Smooth muscle cell (in vitro differentiated cells): ENCODE measurements at regions not wholly inside any gene's neighbourhood (a gene's known extent, or its start where the extent isn't known, plus 50 kb on each side); places are given as distances from the start of the nearest gene placed in this dataset.
"Not testable (repeated sequence)": the region's sequence is repeated elsewhere in the genome, so short reads cannot be mapped to it uniquely, and the experiment has no call there.

ENCODE experiments used
- DNase-seq: peaks from one replicate; lab custom pipeline; 2025; ENCODE audit not compliant: unreplicated experiment; lab: John Stamatoyannopoulos, UW
- H2AFZ ChIP-seq: fragments of 200-600 bp; sonication (generic); 2 replicates; pipeline ENCODE4 v1.6.0; 2016; ENCODE audit warnings: antibody characterized with exemption, low read depth, mild to moderate bottlenecking
- H3F3A ChIP-seq: fragments of 200-600 bp; sonication (generic); 2 replicates; pipeline ENCODE4 v1.6.0; 2017; ENCODE audit warnings: antibody characterized with exemption, low read depth
- H3K27ac ChIP-seq: fragments of 200-600 bp; sonication (generic); 2 replicates; pipeline ENCODE4 v1.5.1; 2016; ENCODE audit warnings: low read depth, mild to moderate bottlenecking
- H3K27me3 ChIP-seq: fragments of 200-600 bp; sonication (generic); 2 replicates; pipeline ENCODE4 v1.6.1; 2016; ENCODE audit warnings: low read depth, mild to moderate bottlenecking
- H3K36me3 ChIP-seq: fragments of 200-600 bp; sonication (generic); 2 replicates; pipeline ENCODE4 v1.5.1; 2016; ENCODE audit warnings: low read depth
- H3K4me1 ChIP-seq: fragments of 200-600 bp; sonication (generic); 2 replicates; pipeline ENCODE4 v1.5.1; 2016; ENCODE audit warnings: low read depth
- H3K4me2 ChIP-seq: fragments of 200-600 bp; sonication (generic); 2 replicates; pipeline ENCODE4 v1.6.0; 2016; ENCODE audit warnings: mild to moderate bottlenecking
- H3K4me3 ChIP-seq: fragments of 200-600 bp; sonication (generic); 2 replicates; pipeline ENCODE4 v1.5.1; 2016; ENCODE audit warnings: mild to moderate bottlenecking
- H3K79me2 ChIP-seq: fragments of 200-600 bp; sonication (generic); 2 replicates; pipeline ENCODE4 v1.6.0; 2016; ENCODE audit warnings: low read depth, mild to moderate bottlenecking
- H3K9ac ChIP-seq: fragments of 200-600 bp; sonication (generic); 2 replicates; pipeline ENCODE4 v1.6.0; 2016; ENCODE audit warnings: low read depth
- H3K9me3 ChIP-seq: fragments of 200-600 bp; sonication (generic); replicated peaks from 2 replicates; pipeline ENCODE4 v1.5.1; 2016; ENCODE audit warnings: low read depth
- H4K20me1 ChIP-seq: fragments of 200-600 bp; sonication (generic); 2 replicates; pipeline ENCODE4 v1.6.0; 2016; ENCODE audit warnings: low read depth
- WGBS: methylation state at CpG from one replicate; pipeline ENCODE4 v1.1.7; 2016; ENCODE audit warnings: low lambda C conversion rate; 5-methylcytosine and 5-hydroxymethylcytosine counted together
- TF ChIP-seq, protein P1 (sequence below): fragments of 200-600 bp; sonication (generic); IDR thresholded peaks from 2 replicates; pipeline ENCODE4 v1.5.1; 2017; ENCODE audit warnings: borderline replicate concordance, mild to moderate bottlenecking, antibody characterized with exemption; ENCODE audit not compliant: insufficient read depth, poor library complexity, severe bottlenecking

DNA sequence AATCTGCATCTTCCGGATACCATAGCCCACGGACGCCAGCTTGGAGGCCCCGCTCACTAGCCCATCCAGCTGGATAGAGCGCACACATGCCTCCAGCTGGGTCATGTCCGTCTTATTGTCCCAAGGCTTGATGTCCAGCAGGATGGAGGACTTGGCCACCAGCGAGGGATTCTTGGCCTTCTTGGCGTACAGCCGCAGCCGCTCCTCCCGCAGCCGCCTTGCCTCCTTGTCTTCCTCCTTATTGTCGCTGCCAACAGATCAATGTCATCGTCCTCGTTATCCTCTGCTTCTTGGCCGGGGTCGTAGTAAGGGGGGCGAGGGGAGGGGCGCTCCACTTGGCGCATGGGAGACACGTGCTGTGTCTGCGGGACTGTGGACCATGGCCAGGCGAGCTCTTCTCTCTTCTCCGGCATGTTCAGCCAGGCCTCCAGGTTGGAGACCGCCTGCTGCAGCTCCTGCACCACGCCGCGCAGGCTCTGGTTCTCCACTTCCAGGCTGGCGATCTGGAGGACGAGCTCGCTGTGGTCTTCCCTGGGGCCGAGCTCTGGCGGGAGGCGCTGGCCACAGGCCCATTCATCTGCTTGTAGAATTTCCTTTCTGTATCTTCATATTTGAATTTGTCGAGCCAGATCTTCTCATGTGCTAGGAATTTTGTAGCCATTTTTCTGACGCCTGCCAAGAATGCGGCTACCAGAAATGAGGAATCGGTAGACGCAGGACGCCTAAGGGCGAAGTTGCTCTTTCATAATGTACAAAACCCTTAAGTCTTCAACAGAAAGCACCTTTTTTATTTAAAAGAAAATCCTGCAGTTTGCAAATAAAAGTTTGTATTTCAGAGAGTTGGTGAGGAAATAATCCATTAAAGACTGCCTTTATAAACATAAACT lies 60.1 kb upstream of the PTPRK start:
- no peak for DNase-seq
- no peaks in the 10 kb centered on the region for H3K36me3 ChIP-seq

DNA sequence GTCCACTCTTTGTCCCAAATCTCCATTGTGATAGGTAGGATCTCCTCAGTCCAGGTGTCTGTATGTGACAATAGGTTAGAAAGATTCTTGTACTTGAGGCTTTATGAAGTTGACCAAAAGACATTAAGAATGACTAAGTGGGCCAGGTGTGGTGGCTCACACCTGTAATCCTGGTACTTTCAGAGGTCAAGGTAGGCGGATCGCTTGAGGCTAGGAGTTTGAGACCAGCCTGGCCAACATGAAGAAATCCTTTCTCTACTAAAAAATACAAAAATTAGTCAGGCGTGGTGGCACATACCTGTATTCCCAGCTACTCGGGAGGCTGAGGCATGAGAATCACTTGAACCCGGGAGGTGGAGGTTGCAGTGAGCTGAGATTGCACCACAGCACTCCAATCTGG lies 54.9 kb upstream of the PTPRK start:
- H4K20me1 ChIP-seq, H3K4me2 ChIP-seq, H2AFZ ChIP-seq, H3K9ac ChIP-seq, DNase-seq, H3K27ac ChIP-seq, H3K36me3 ChIP-seq, H3K4me1 ChIP-seq, H3K79me2 ChIP-seq, H3K27me3 ChIP-seq, H3F3A ChIP-seq, H3K4me3 ChIP-seq, H3K9me3 ChIP-seq: not testable (repeated sequence)
- 99% methylated on average over 5 of the region's 5 CpGs for WGBS

More for the DNA sequence above, 60.1 kb upstream of the PTPRK start:
- Histone ChIP-seq H3K79me2 (no peaks in the 10 kb centered on the region), H3F3A (no peaks in the 10 kb centered on the region), H2AFZ (no peak overlapping the region), H3K9ac (no peak overlapping the region), H3K9me3 (no peaks in the 10 kb centered on the region), H4K20me1 (no peaks in the 10 kb centered on the region), H3K27me3 (no peaks in the 10 kb centered on the region), H3K4me3 (no peak overlapping the region), H3K27ac (no peak overlapping the region), H3K4me1 (no peaks in the 10 kb centered on the region), H3K4me2 (no peak overlapping the region)
- WGBS = 96% methylated on average over 41 of the region's 41 CpGs
- TF ChIP-seq, protein P1, sequence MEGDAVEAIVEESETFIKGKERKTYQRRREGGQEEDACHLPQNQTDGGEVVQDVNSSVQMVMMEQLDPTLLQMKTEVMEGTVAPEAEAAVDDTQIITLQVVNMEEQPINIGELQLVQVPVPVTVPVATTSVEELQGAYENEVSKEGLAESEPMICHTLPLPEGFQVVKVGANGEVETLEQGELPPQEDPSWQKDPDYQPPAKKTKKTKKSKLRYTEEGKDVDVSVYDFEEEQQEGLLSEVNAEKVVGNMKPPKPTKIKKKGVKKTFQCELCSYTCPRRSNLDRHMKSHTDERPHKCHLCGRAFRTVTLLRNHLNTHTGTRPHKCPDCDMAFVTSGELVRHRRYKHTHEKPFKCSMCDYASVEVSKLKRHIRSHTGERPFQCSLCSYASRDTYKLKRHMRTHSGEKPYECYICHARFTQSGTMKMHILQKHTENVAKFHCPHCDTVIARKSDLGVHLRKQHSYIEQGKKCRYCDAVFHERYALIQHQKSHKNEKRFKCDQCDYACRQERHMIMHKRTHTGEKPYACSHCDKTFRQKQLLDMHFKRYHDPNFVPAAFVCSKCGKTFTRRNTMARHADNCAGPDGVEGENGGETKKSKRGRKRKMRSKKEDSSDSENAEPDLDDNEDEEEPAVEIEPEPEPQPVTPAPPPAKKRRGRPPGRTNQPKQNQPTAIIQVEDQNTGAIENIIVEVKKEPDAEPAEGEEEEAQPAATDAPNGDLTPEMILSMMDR = no peak

DNA sequence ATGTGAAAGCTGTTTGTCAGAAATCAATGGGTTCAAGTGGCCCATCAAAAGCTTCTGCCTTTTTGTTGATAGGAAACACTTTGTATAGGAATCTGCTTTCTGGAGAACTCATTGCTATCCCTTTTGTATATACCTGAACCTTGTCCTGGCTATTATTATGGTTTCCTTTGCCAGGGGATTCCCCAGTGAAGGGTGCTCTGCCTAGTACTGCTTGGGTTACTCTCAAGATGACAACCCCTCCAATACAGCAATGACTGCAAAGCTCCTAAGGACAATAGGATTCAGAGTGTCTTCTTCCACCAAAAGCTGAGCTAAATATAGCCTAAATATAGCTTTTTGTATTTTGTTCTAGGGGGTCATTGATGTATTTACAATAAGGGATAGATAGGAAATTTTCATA lies 54.0 kb upstream of the PTPRK start:
- no peaks in the 10 kb centered on the region for H3K79me2 ChIP-seq
- H4K20me1 ChIP-seq = no peaks in the 10 kb centered on the region
- no peaks in the 10 kb centered on the region for H3K4me1 ChIP-seq
- H3K4me3 ChIP-seq = no peak overlapping the region
- DNase-seq = no peak
- H3F3A ChIP-seq = no peaks in the 10 kb centered on the region
- H3K27ac ChIP-seq = no peak overlapping the region
- H3K36me3 ChIP-seq = no peaks in the 10 kb centered on the region
- no peak overlapping the region for H2AFZ ChIP-seq
- TF ChIP-seq, protein P1 = no peak
- no peaks in the 10 kb centered on the region for H3K9me3 ChIP-seq
- H3K4me2 ChIP-seq = no peak overlapping the region
- H3K9ac ChIP-seq = no peak overlapping the region
- H3K27me3 ChIP-seq = no peaks in the 10 kb centered on the region

DNA sequence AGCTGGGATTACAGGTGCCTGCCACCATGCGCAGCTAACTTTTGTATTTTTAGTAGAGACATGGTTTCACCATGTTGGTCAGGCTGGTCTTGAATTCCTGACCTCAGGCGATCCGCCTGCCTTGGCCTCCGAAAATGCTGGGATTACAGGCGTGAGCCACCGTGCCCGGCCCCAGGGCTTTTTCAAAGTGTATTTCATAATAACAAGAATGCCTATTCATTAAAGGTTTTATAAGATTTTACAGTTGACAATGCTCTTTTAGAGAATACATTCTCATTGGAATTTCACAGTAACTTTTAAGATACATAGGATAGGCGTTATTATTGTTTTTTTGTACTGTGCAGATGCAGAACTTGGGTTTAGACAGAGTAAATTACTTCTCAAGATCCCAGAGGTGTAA lies 52.6 kb upstream of the PTPRK start:
- no peaks in the 10 kb centered on the region for H3K27me3 ChIP-seq
- H3K27ac ChIP-seq = no peak overlapping the region
- H3K9ac ChIP-seq = no peak overlapping the region
- no peaks in the 10 kb centered on the region for H3K79me2 ChIP-seq
- 75% methylated on average over 8 of the region's 8 CpGs for WGBS
- DNase-seq = no peak
- H3K4me3 ChIP-seq = no peak overlapping the region
- TF ChIP-seq, protein P1 = no peak
- no peaks in the 10 kb centered on the region for H3F3A ChIP-seq
- no peaks in the 10 kb centered on the region for H4K20me1 ChIP-seq
- no peaks in the 10 kb centered on the region for H3K36me3 ChIP-seq
- H3K4me2 ChIP-seq = no peak overlapping the region
- H2AFZ ChIP-seq = no peak overlapping the region
- no peaks in the 10 kb centered on the region for H3K9me3 ChIP-seq
- H3K4me1 ChIP-seq = no peaks in the 10 kb centered on the region
